GM19328 (cell line): ENCODE measurements at regions not wholly inside any gene's neighbourhood (a gene's known extent, or its start where the extent isn't known, plus 50 kb on each side); places are given as distances from the start of the nearest gene placed in this dataset.
"Not testable (repeated sequence)": the region's sequence is repeated elsewhere in the genome, so short reads cannot be mapped to it uniquely, and the experiment has no call there.

Experiments used
- ATAC-seq: cut with Tn5 transposase; IDR thresholded peaks from one replicate; pipeline ENCODE4 v1.9.1; 2021; ENCODE audit warnings: mild to moderate bottlenecking, moderate library complexity; ENCODE audit not compliant: unreplicated experiment

GRCh38 chr2:34519659-34520058, 920.6 kb upstream of the FAM98A start:
- no peak for ATAC-seq

- ATAC-seq: no peak
These were observed 899.5 kb upstream of the FAM98A start for GRCh38 chr2:34498561-34498960.

- ATAC-seq: not testable (repeated sequence)
These were observed 895.1 kb upstream of the FAM98A start for GRCh38 chr2:34494192-34494591.

- ATAC-seq: no peak
These were observed 893.7 kb upstream of the FAM98A start for GRCh38 chr2:34492561-34493455.

GRCh38 chr2:34486965-34487364, 887.9 kb upstream of the FAM98A start:
- ATAC-seq: no peak

- ATAC-seq: no peak
These were observed 882.4 kb upstream of the FAM98A start for GRCh38 chr2:34481542-34481941.

GRCh38 chr2:34480366-34480765, 881.3 kb upstream of the FAM98A start:
- ATAC-seq: no peak

- ATAC-seq: no peak
These were observed 876.1 kb upstream of the FAM98A start for GRCh38 chr2:34475156-34475555.

GRCh38 chr2:34474646-34475045, 875.5 kb upstream of the FAM98A start:
- ATAC-seq: no peak

- no peak for ATAC-seq
These were observed 848.0 kb upstream of the FAM98A start for GRCh38 chr2:34447097-34447496.

GRCh38 chr2:34423301-34423700, 824.2 kb upstream of the FAM98A start:
- ATAC-seq: no peak

- ATAC-seq: no peak
These were observed 820.8 kb upstream of the FAM98A start for GRCh38 chr2:34419856-34420255.

GRCh38 chr2:34416856-34417255, 817.8 kb upstream of the FAM98A start:
- no peak for ATAC-seq

- no peak for ATAC-seq
These were observed 815.8 kb upstream of the FAM98A start for GRCh38 chr2:34414856-34415255.

- ATAC-seq: no peak
These were observed 809.0 kb upstream of the FAM98A start for GRCh38 chr2:34408100-34408499.

- ATAC-seq: no peak
These were observed 804.4 kb upstream of the FAM98A start for GRCh38 chr2:34403512-34403911.

- ATAC-seq: no peak
These were observed 803.3 kb upstream of the FAM98A start for GRCh38 chr2:34402376-34402775.

GRCh38 chr2:34401186-34401585, 802.1 kb upstream of the FAM98A start:
- ATAC-seq: no peak

GRCh38 chr2:34388446-34388845, 789.3 kb upstream of the FAM98A start:
- ATAC-seq: no peak

- ATAC-seq: no peak
These were observed 788.4 kb upstream of the FAM98A start for GRCh38 chr2:34387536-34387935.

GRCh38 chr2:34379586-34379985, 780.5 kb upstream of the FAM98A start:
- ATAC-seq: no peak

- no peak for ATAC-seq
These were observed 774.6 kb upstream of the FAM98A start for GRCh38 chr2:34373586-34374233.
